NCI-H128 (cell line): ENCODE measurements at regions not wholly inside any gene's neighbourhood (a gene's known extent, or its start where the extent isn't known, plus 50 kb on each side); places are given as distances from the start of the nearest gene placed in this dataset.

Source experiments
- DNase-seq: peaks from one replicate; lab custom pipeline; 2025; ENCODE audit not compliant: unreplicated experiment; lab: John Stamatoyannopoulos, UW

DNA sequence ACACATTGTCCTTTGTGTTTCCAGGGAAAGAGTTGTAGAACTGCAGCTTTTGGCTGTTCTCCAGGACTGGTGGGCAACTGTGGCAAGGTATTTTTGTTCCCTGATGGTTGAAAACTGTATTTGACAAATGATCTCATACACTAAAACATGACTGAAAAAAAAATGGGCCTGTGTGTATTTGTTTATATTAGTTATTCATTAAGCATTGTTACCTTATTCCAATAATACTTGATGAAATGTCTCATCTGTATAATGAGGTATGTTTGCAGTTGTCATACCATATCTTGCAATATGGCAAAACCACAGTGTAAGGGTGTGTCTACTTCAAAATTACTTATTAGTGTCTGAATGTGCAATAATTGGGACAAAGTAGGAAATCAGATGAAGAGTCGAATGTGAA, 479.4 kb upstream of the NOVA1 start:
- no peak for DNase-seq

DNA sequence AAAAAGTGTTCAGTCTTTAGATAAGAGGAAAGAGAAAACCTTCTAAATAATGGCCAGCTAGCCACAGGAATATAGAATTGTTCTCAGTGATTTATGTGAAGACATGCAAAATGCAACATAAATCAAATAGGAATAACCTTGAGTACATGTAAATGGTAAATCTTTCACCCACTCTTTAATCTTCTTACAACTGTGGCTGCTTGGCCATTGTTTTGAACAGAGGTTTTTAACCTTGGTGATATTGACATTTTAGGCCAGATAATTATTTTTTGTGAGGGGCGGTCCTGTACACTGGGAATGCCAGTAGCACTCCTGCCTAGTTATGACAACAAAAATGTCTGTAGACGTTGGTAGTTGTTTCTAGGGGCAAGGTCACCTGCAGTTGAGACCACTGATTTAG, 479.9 kb upstream of the NOVA1 start:
- DNase-seq = no peak

DNA sequence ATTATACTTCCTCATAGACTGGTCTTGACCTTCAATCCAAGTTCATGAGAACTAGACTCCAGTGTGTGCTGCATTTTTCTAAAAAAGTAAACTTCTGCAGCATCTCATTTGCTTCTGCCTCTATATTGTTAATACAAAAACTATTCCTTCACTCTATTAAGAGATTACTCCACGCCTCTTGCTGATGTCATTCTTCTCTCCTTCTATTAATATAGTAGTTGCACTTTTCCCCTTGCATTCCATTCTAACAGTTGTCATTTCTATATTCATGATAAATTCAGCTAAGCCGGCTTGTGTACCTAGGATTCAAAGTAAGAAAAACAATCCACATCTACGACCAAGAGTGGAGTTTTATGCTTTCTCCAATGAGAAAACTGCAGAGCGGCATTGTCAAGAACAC, 480.4 kb upstream of the NOVA1 start:
- DNase-seq = no peak

DNA sequence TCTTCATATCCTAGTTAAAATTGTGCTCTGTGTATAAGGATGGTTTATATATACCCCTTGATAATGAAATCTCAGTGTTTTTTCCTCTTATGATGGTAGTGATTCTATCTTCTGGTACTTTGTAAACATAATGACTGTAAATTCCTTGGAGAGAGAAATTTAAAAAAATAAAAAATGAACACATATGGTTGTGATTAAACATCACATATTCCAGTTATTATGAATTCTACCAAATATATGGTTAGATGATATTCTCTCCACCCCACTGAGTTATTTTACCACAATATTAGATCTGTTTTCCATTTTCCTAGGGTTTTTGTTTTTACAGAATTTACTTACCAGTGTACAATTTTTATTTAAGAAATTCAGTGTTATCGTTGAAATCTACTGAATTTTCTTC, 481.9 kb upstream of the NOVA1 start:
- DNase-seq = no peak

DNA sequence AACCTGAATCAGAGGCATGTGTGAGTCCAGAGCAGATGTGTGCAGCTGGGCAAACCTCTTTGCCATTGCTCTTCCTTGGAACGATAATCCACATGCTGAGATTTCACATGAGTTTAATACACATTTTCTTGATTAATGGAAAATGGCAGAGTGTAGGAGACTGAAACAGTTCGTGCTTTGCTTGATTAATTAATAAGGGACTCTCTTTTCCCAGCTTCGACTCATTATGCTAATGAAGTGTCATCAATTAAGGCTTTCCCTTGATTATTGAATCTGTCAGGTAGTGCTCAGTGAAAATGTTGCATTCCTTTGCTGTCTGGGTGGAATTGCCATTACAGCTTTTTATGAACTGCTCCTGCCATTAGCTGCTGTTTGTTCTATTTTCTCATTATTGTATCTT, 487.7 kb upstream of the NOVA1 start:
- DNase-seq = no peak

DNA sequence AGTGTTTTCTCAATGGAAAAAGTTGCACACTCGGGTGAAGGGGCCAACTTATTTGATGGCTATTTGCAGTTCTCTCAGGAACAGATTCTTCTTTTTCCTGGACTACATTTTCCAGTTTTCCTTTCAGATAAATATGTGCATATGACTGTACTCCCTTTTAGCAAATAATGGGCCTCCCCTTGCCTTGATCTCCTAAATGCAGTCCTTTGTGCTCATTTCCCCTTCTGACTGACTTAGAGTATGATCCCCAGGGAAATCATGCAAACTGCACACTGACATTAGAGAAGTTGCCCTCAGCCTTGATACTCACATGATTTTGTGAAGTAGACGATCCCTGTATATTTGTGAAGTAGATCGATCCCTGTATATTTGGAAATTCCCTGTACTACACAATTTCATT, 492.9 kb upstream of the NOVA1 start:
- DNase-seq = no peak

DNA sequence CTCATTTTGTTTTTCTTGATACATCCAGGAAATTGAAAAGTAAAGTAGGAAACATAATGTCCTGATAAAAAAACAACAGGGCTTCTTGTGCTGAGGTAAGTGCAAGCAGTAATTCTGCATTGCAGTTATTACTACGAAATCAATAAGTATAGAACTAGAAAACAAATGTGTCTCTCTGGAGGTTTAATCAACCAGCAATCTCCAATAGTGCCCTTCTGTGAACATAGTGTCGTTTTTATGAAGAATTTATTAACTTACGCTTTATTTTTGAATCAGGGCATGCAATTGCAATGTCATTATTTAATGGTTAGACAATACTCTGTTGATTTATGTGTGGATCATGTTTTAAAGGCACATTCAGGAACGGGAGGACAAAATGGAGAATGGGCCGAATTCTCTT, 494.1 kb upstream of the NOVA1 start:
- DNase-seq = no peak

DNA sequence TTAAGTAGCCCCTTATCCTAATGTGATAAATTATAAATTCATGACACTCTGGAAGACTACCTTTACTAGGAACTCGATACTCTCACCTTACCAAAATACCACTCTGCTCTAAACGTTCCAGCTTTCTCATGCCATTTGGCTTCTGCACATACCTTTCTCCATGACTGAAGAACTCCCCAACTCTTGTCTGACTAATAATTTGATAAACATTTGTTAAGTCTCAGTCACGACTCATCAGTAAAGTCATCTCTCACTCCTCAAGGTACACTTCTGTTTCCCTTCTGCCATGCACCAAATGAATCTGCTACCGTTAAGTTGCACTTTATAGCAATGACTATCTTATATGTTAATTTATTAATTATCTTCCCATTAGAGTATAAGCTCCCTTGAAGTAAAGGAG, 498.3 kb upstream of the NOVA1 start:
- no peak for DNase-seq

DNA sequence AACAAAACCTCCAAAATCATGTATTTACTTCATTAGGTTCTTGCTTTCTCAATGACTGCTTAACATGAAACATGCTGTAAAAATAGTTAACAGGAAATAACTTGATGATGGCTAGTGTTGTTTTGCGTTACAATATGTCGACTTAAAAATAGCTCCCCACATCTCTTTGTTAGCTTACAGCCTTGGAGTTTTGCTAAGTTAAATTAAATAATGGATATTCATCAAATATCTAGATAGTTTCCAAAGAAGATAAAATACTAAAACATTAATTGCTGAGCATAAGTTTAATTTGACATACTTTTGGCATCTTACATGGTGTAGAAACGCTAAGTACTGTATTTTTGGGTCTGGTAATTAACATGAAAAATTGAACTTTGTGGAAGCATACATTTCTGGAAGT, 500.6 kb upstream of the NOVA1 start:
- DNase-seq = no peak

DNA sequence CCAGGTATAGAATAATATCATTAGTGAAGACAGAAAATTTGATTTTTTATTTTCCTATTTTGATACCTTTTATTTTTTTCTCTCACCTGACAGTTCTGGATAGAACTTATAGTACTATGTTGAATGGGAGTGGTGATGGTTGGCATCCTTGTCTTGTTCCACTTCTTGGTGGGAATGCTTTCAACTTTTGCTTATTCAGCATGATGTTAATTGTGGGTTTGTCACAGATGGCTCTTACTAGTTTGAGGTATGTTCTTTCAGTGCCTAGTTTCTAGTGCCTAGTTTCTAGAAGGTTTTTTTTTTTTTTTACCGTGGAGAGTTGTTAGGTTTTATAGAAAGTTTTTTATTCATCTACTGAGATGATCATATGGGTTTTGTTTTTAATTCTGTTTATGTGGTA, 516.3 kb upstream of the NOVA1 start:
- DNase-seq = no peak

DNA sequence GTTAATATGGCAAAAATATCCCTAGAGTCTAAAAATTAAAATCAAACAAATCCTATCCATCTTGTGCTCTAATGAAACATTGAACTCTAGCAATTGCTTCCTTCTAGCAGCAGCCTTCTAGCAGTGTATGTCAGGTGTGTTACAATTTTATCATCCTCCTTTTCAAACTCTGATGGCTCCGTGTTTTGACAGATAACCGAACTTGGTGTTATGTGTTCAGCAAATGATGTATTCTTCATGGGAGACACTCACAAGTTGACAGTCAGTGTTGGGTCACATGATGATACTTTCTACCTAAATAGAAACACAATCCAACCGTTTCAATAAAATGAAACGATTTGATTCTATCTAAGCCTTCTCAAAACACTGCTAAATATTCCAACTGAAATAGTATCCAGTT, 525.3 kb upstream of the NOVA1 start:
- no peak for DNase-seq

DNA sequence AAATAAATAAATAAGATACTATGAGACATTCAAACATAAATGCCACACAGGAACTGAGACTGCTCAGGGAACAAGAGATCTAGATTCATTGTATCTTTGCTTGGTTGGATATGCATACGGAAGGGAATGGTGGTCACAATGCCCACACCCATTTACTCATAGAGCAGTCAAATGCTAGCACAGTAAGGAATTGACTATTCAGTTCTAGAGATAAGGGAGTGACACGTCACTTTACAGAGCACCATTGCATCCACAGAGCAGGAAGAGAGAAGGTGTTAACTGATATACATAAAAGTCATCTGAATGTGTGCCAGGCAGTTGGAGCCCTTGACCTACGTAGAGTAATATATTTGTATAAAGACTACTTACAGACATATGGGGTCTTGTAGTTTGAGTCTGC, 530.0 kb upstream of the NOVA1 start:
- DNase-seq = no peak

DNA sequence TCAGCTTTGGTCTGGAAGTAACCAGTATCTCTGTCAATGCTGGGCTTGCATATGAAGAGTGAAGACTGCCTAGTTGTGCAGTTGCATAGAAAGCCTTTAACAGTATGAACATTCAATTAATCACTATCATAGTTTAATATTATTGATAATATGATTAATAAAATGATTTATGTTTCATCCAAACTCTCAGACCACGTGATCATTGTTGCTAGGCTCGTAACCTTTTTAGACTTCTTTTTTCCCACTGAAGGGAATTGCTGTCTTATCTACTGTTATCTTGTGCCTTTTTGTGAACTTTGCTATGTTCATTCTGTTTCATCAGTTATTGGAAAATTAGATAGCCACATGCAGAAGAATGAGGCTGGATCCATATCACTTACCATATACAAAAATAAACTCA, 536.4 kb upstream of the NOVA1 start:
- DNase-seq = no peak

DNA sequence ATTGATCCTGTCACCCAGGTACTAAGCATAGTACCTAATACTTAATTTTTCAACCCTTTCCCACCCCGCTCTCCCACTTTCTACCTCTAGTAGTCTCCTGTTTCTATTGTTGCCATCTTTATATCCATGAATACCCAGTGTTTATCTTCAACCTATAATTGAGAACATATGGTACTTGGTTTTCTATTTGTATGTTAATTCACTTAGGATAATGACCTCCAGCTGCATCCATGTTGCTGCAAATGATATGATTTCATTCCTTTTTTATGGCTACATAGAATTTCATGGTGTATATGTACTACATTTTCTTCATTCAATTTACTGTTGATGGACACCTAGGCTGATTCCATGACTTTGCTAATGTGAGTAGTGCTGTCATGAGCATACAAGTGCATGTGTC, 547.3 kb upstream of the NOVA1 start:
- DNase-seq = no peak

DNA sequence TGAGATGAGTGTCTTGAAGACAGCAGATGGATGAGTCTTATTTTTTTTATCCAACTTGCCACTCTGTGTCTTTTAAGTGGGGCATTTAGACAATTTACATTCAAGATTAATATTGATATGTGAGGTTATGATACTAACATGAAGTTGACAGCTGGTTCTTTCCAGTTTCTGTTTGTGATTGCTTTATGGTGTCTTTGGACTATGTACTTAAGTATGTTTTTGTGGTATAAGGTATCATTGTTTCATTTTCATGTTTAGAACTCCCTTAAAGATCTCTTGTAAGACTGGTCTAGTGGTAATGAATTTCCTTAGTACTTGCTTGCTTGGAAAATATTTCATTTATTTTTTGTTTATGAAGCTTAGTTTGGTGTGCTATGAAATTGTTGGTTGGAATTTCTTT, 550.3 kb upstream of the NOVA1 start:
- no peak for DNase-seq

DNA sequence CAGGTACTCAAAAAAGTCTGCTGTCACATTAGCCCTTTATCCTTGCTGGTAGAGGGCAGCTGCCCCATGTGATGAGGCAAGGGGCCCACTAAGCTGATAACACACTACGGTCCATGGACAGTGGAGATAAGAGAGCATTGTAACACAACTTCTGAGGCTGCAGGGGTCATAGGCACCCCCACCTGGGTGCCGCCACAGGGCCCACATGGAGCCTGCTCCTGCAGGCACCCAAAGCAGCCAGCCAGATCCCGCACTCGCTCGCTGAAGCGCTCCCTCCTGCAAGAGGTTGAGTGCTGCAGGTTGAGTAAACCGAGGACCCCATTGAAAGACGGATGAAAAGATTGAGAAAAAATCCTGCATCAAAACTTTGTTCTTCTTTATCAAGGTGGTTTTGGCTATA, 566.3 kb upstream of the NOVA1 start:
- DNase-seq = no peak

DNA sequence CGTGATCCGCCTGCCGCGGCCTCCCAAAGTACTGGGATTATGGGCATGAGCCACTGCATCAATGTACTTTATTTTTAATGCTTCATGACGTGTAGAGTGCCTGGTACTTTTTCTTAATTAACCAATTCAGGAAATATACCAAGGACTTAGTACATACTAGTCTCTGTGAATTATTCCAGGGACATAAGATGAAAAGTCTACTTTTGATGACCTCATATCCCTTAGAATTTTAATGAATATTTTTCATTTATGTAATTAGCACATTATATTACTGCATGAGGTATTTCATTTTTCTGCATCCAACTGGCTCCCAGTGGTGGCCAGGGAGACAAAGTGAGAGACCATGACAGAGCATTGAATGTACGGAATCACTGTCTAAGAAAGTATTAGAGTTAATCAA, 577.7 kb upstream of the NOVA1 start:
- no peak for DNase-seq

DNA sequence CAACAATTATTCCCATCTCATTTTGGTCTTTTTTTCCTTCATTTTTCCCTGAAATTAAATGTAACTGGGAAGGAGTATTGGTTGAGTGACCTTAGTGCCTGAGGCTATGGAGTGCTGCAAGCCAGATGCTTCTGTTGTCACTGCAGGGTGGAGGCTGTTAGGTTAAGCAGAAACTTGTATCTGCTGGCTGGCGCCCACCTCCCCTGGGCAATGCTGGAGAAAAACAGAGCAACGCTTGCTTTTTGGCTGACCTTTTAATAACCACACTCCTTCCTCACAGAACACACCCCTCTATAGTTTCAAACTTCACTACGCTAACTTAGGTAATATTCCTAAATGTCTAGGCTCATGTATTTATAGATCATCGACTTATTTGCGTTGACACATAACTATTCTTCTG, 583.5 kb upstream of the NOVA1 start:
- DNase-seq = no peak

DNA sequence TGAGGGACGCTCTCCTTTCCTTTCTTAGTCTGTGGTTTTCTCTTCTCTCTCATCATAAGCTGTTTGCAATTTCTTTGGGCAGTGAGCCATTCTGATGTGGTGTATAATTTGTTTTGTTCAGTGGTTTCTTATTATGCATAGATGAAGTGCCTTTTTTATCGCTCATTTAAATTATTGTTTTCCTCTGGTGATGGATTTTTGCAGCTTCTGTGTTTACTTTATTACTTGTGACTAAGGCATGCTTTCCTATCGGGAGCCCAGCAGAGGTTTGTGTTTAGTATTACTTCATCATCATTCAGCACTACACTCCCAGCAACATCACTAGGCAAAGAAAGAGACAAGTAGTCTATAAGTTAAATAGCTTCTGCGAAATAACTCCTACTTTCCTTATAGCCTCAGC, 586.6 kb upstream of the NOVA1 start:
- DNase-seq = no peak

DNA sequence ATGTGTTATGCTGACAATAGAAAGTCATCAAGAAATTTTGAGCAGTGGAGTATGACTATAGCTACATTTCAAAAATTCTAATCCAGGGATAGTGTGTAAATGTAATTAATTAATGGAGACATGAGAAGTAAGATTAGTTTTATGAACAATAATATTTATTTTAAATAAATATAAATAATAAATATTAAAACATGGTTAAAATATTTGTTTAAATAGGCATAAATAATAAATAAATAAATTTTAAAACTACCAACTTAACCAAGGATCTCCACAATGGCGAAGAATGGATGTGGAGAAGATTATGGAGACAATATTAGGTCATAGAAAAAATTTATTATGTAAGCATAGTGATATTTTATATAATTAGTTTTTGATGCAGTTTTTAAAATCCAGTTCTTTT, 588.2 kb upstream of the NOVA1 start:
- no peak for DNase-seq

DNA sequence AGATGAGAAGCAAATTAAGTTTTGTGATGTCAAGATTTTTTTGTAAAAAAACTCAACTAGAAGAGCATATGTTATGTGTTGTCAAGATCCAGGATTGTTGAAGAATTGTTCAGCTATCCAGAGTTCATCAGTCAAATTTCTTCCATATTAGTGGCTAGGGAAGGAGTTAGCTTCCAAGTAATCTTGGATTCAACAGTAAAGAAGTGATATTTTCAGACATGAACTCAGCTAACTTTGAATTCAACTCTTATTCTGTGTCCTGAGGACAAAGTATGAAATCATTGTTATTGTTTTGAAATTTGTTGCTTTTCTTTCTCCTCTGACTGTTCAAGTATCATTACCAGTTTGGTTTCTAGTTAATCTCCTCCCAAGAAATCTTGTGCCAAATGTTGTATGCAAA, 589.3 kb upstream of the NOVA1 start:
- no peak for DNase-seq

DNA sequence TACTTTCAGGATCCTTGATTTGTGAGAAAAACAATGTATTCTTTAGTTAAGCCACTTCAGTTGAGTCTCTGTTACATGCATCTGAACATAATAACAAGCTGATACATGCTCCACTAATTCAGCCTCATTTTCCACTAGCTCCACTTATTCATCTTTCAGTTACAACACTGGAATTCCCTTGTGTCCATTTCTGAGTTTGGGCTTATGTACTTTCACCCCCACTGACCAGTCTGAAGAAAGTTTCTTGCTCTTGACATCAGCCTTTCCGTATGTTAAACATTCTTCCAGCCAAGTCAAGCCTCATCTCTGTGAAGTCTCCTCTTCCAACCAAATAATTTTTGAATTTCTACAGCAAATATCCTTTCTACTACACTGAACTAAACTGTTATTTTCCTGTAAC, 592.5 kb upstream of the NOVA1 start:
- no peak for DNase-seq

DNA sequence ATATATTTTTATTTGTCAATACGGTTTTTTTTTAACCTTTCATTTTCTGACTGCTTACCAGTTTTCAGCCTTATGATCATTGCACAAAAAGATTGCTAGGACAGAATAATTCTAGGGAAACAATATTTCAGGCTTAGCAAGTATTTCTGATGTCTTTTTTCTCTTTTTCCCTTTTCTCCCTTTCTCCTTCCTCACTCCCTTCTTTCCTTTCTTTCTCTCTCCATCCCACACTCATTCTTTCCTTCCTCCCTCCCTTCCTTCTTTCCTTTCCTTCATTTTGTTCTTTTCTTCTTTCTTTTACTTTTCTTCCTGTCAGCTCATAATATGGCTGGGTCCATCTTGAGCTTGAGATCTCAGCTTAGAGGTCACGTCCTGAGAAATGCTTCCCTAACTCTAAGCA, 601.4 kb upstream of the NOVA1 start:
- no peak for DNase-seq

DNA sequence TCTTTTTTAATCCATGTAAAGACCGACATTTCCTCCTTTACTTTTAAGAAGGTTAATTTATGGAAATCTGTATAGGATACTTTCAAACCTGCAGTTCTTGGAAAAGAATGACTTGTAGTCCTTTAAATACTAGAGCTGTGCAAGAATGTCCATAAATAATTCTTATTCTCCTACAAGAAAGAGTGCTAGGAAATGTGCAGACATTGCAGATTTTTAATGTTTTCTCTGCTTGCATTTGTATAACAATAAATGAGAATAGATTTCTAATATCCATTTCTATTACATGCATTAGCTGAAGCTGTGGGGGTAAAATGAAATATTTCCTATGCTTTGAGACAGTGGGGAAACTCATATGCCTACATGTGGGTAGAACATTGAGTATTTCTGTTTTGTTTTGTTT, 607.2 kb upstream of the NOVA1 start:
- DNase-seq = no peak
